Stomach (tissue), 8 donors: ENCODE measurements at regions not wholly inside any gene's neighbourhood (a gene's known extent, or its start where the extent isn't known, plus 50 kb on each side); places are given as distances from the start of the nearest gene placed in this dataset.

Experiments
- DNase-seq, 2 donors: peaks; one replicate each; pipeline versions ENCODE4 v3.0.0 to v3.0.0-alpha.2; 2013 to 2019
- H3K27ac ChIP-seq, 5 donors: fragments of 200-600 bp in 4 of 5; sonication (generic) in 4 of 5; one replicate each; pipeline ENCODE4 v1.5.1; 2013 to 2019; ENCODE audit warnings: mild to moderate bottlenecking in 1 of 5, moderate library complexity in 1 of 5
- H3K27me3 ChIP-seq, 3 donors: fragments of 200-600 bp; sonication (generic); one replicate each; pipeline ENCODE4 v1.5.1; 2017 to 2019; ENCODE audit warnings: mixed run types in 1 of 3
- H3K36me3 ChIP-seq, 4 donors: fragments of 200-600 bp; sonication (generic); 1 replicate in 3 of 4; 2 replicates in 1 of 4; pipeline ENCODE4 v1.5.1; 2016 to 2019
- H3K4me1 ChIP-seq, 4 donors: fragments of 200-600 bp; sonication (generic); one replicate each; pipeline ENCODE4 v1.5.1; 2016 to 2019
- H3K4me3 ChIP-seq, 4 donors: fragments of 200-600 bp; sonication (generic) in 3 of 4; one replicate each; pipeline ENCODE4 v1.5.1; 2016 to 2019; ENCODE audit warnings: mild to moderate bottlenecking in 1 of 4
- H3K9me3 ChIP-seq, 4 donors: fragments of 200-600 bp; sonication (generic); one replicate each; pipeline ENCODE4 v1.5.1; 2016 to 2019
- CTCF ChIP-seq, 7 experiments: fragments of 450-650 bp in 4 of 7; fragments of 200-600 bp in 3 of 7; sonication (generic) in 3 of 7; IDR thresholded peaks; one replicate each; pipeline ENCODE4 v1.5.1; 2016 to 2019; ENCODE audit warnings: antibody characterized with exemption in 7 of 7, control low read depth in 2 of 7, mild to moderate bottlenecking in 1 of 7
- EP300 ChIP-seq: sonication (generic); formaldehyde crosslinking; IDR thresholded peaks from one replicate; pipeline ENCODE4 v1.6.1; 2017; ENCODE audit warnings: antibody characterized with exemption
- POLR2A ChIP-seq, 4 donors: fragments of 450-650 bp; IDR thresholded peaks; one replicate each; pipeline ENCODE4 v1.6.1; 2016; ENCODE audit warnings: antibody characterized with exemption in 4 of 4, control low read depth in 2 of 4, mild to moderate bottlenecking in 1 of 4, moderate library complexity in 1 of 4
- POLR2AphosphoS5 ChIP-seq, 3 donors: sonication (generic); formaldehyde crosslinking; IDR thresholded peaks; one replicate each; pipeline ENCODE4 v1.6.1; 2016; ENCODE audit warnings: antibody characterized with exemption in 3 of 3
- WGBS, 5 donors: extraction: QIAGEN DNeasy Blood & Tissue Kit in 3 of 5; methylation state at CpG; one replicate each; pipeline versions ENCODE4 v1.1.5 to v1.1.7; 2013 to 2018; 5-methylcytosine and 5-hydroxymethylcytosine counted together
- intact Hi-C: fragments of 100-400 bp; cut with DNase I; formaldehyde crosslinking; loops from one replicate; pipeline ENCODE4 v1.15.1; 2023; ENCODE audit warnings: low total_unique reads
- small RNA-seq, 4 donors: library from RNA; depleted of rRNA; stranded (forward); fragments of <200 nt; gene quantifications; one replicate each; pipeline ENCODE3, GENCODE V24; 2016
- donor health status: healthy with polysubstance abuse.
- donor health status: Bipolar disorder and iron deficiency.
- donor health status: healthy.

GRCh38 chr22:10780281-10780680 lies 4747.7 kb upstream of the OR11H1 start:
- no peaks in the 10 kb centered on the region for H3K4me1 ChIP-seq
- intact Hi-C loops = no loop called here
- no peaks in the 10 kb centered on the region for H3K27me3 ChIP-seq
- no peak for DNase-seq
- H3K4me3 ChIP-seq = no peak overlapping the region
- H3K27ac ChIP-seq = no peak overlapping the region
- no peak for TF ChIP-seq POLR2AphosphoS5 (IDR thresholded peaks at IDR 0.05)
- TF ChIP-seq CTCF (IDR thresholded peaks at IDR 0.05) = no peak
- H3K36me3 ChIP-seq = no peaks in the 10 kb centered on the region
- WGBS, 5 donors = 55 to 62% (median 57%) methylated on average over 8 of the region's 8 CpGs
- H3K9me3 ChIP-seq = peaks cover 0 to 65% (median 54%) of the 10 kb centered on the region in 4 donors

- no peak overlapping the region for H3K27ac ChIP-seq
- no peak for TF ChIP-seq POLR2AphosphoS5 (IDR thresholded peaks at IDR 0.05)
- TF ChIP-seq CTCF (IDR thresholded peaks at IDR 0.05) = no peak
- no peak for TF ChIP-seq EP300
- no peak for TF ChIP-seq POLR2A (IDR thresholded peaks at IDR 0.05)
- H3K9me3 ChIP-seq = peaks cover 0 to 57% (median 46%) of the 10 kb centered on the region in 4 donors
- DNase-seq = no peak
- intact Hi-C loops = no loop called here
- no peak overlapping the region for H3K4me3 ChIP-seq
- H3K4me1 ChIP-seq = no peaks in the 10 kb centered on the region
- no peaks in the 10 kb centered on the region for H3K36me3 ChIP-seq
- 71 to 75% (median 73%) methylated on average over 10 of the region's 10 CpGs for WGBS, 5 donors
- no peaks in the 10 kb centered on the region for H3K27me3 ChIP-seq
Observed at GRCh38 chr22:10781571-10782403, 4746.2 kb upstream of the OR11H1 start.

Small RNA genes lying in the stretch of these regions (small RNA-seq; reads per million reads assigned to genes)
- 0 reads per million in 4 donors for gene RF00004
